Caco-2 (cell line): ENCODE measurements at regions not wholly inside any gene's neighbourhood (a gene's known extent, or its start where the extent isn't known, plus 50 kb on each side); places are given as distances from the start of the nearest gene placed in this dataset.

Source experiments
- BruUV-seq: library from RNA; stranded (reverse); fragments of 400-500 nt; replicated peaks from 2 replicates; lab custom pipeline; 2021; lab: Mats Ljungman, UMichigan
- CTCF ChIA-PET: fragments of 300-600 bp; sonication (Branson Sonifier 250); formaldehyde crosslinking; loops from one replicate; lab custom pipeline; 2022; ENCODE audit warnings: antibody characterized with exemption; lab: Charles Lee
- POLR2A ChIA-PET: fragments of 300-600 bp; sonication (Branson Sonifier 250); formaldehyde crosslinking; loops from one replicate; lab custom pipeline; 2022; ENCODE audit warnings: antibody characterized with exemption; lab: Charles Lee
- DNase-seq, 2 experiments: peaks; one replicate each; pipeline versions ENCODE4 v3.0.0 to v3.0.0-alpha.2; 2020 to 2022
- H3K27me3 ChIP-seq: replicated peaks from 2 replicates; pipeline ENCODE4 v1.6.0; 2011; ENCODE audit warnings: low read length; ENCODE audit not compliant: control insufficient read depth, insufficient read depth
- H3K36me3 ChIP-seq: 2 replicates; pipeline ENCODE4 v1.5.1; 2011; ENCODE audit warnings: low read length; ENCODE audit not compliant: control insufficient read depth, insufficient read depth
- H3K4me1 ChIP-seq: fragments of 250-450 bp; sonication (Bioruptor Pico); 2 replicates; pipeline ENCODE4 v1.5.1; 2020; ENCODE audit warnings: mild to moderate bottlenecking
- H3K4me3 ChIP-seq: 2 replicates; pipeline ENCODE4 v1.5.1; 2011; ENCODE audit warnings: low read depth, mild to moderate bottlenecking, control low read depth, low read length
- H3K9me3 ChIP-seq: fragments of 250-450 bp; sonication (Bioruptor Pico); 2 replicates; pipeline ENCODE4 v1.5.1; 2020; ENCODE audit warnings: mild to moderate bottlenecking, moderate library complexity
- H3K27ac Mint-ChIP-seq: one replicate; pipeline ENCODE4 v1.8.0; 2022; ENCODE audit warnings: mixed read lengths; ENCODE audit not compliant: unreplicated experiment
- H3K27me3 Mint-ChIP-seq: one replicate; pipeline ENCODE4 v1.8.0; 2022; ENCODE audit warnings: mixed read lengths; ENCODE audit not compliant: insufficient read depth, unreplicated experiment
- H3K36me3 Mint-ChIP-seq: one replicate; pipeline ENCODE4 v1.8.0; 2022; ENCODE audit warnings: mild to moderate bottlenecking, mixed read lengths; ENCODE audit not compliant: insufficient read depth, unreplicated experiment
- H3K4me1 Mint-ChIP-seq: one replicate; pipeline ENCODE4 v1.8.0; 2022; ENCODE audit warnings: low read depth, mixed read lengths; ENCODE audit not compliant: unreplicated experiment
- H3K4me3 Mint-ChIP-seq: one replicate; pipeline ENCODE4 v1.8.0; 2022; ENCODE audit warnings: mild to moderate bottlenecking, moderate library complexity, mixed read lengths; ENCODE audit not compliant: unreplicated experiment
- H3K9me3 Mint-ChIP-seq: one replicate; pipeline ENCODE4 v1.8.0; 2022; ENCODE audit warnings: mixed read lengths; ENCODE audit not compliant: unreplicated experiment
- CTCF ChIP-seq, 2 experiments: fragments of 200-600 bp in 1 of 2; IDR thresholded peaks; 1 replicate in 1 of 2; 2 replicates in 1 of 2; pipeline versions ENCODE4 v1.5.1 to v1.8.0; 2011 to 2022; ENCODE audit warnings: antibody characterized with exemption in 1 of 2, control low read depth in 1 of 2, inconsistent platforms in 1 of 2, low read depth in 1 of 2, low read length in 1 of 2, mild to moderate bottlenecking in 1 of 2, moderate library complexity in 1 of 2; ENCODE audit not compliant: insufficient read depth in 1 of 2, severe bottlenecking in 1 of 2, unreplicated experiment in 1 of 2
- intact Hi-C: fragments of 100-400 bp; cut with micrococcal nuclease; formaldehyde crosslinking; loops from one replicate; pipeline ENCODE4 v1.10.0; 2022; ENCODE audit not compliant: unreplicated experiment

DNA sequence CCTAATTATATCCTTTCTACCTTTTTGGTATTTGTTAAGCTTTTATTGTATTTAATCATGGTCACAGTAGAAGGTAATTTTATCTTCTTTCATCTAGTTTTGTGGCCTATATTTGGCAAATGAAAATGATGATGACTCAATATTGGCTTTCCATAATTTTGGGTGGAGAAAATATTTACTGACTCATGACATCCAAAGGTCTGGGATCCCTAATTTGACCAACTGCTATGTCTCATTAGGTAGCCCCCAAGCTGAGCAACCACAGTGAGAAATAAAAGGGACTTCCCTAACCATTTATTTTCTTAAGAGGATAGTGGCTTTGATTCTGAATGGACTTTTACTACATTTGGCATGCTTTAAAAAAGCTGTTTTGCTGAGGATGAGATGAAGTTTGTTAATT, 289.5 kb downstream of the RMST start:
- ChIA-PET POLR2A (no interaction called here), CTCF (no interaction called here)
- no peaks in the 10 kb centered on the region for H3K36me3 Mint-ChIP-seq
- no peak overlapping the region for H3K4me3 ChIP-seq
- no peak for TF ChIP-seq CTCF (IDR thresholded peaks at IDR 0.05; ENCODE audit: insufficient read depth in 1 of 2, low read depth in 1 of 2, low read length in 1 of 2, severe bottlenecking in 1 of 2, unreplicated experiment in 1 of 2)
- H3K36me3 ChIP-seq: no peaks in the 10 kb centered on the region
- H3K9me3 Mint-ChIP-seq: no peaks in the 10 kb centered on the region
- H3K4me3 Mint-ChIP-seq: no peak overlapping the region
- H3K27ac Mint-ChIP-seq: no peak overlapping the region
- no peak for DNase-seq
- peaks cover 10% of the 10 kb centered on the region for H3K4me1 ChIP-seq
- intact Hi-C loops: no loop called here
- no peaks in the 10 kb centered on the region for H3K27me3 Mint-ChIP-seq
- H3K4me1 Mint-ChIP-seq: peaks cover 10% of the 10 kb centered on the region
- no TSS peak for BruUV-seq
- no peaks in the 10 kb centered on the region for H3K27me3 ChIP-seq
- H3K9me3 ChIP-seq: no peaks in the 10 kb centered on the region

DNA sequence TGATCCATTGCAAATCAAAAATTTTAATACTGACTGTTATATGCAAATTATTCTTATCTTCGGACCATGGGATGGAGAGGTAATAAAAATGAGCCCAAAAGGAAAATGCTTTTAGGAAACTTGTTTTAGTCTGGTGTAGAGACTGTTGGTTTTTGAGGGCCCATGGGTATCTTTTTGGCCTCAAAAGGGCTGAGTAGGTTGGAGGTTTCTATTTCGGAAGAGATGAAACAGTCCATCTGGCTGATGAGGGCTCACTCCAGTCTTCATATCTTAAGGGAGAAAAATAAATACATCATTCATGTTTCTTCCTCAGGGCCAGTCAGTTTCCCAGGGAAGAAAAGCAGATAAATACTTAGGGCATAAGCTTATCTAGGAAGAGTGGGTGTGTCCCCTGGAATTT, 290.7 kb downstream of the RMST start:
- H3K9me3 ChIP-seq: no peaks in the 10 kb centered on the region
- peaks cover 14% of the 10 kb centered on the region for H3K4me1 ChIP-seq
- POLR2A ChIA-PET: no interaction called here
- Mint-ChIP-seq H3K4me3 (no peak overlapping the region), H3K9me3 (no peaks in the 10 kb centered on the region), H3K27ac (no peak overlapping the region), H3K4me1 (peaks cover 10% of the 10 kb centered on the region), H3K36me3 (no peaks in the 10 kb centered on the region), H3K27me3 (no peaks in the 10 kb centered on the region)
- no peak for TF ChIP-seq CTCF (IDR thresholded peaks at IDR 0.05; ENCODE audit: insufficient read depth in 1 of 2, low read depth in 1 of 2, low read length in 1 of 2, severe bottlenecking in 1 of 2, unreplicated experiment in 1 of 2)
- no peaks in the 10 kb centered on the region for H3K27me3 ChIP-seq
- H3K36me3 ChIP-seq: no peaks in the 10 kb centered on the region
- no peak overlapping the region for H3K4me3 ChIP-seq
- intact Hi-C loops: no loop called here
- no peak for DNase-seq
- CTCF ChIA-PET: no interaction called here
- BruUV-seq: no TSS peak

DNA sequence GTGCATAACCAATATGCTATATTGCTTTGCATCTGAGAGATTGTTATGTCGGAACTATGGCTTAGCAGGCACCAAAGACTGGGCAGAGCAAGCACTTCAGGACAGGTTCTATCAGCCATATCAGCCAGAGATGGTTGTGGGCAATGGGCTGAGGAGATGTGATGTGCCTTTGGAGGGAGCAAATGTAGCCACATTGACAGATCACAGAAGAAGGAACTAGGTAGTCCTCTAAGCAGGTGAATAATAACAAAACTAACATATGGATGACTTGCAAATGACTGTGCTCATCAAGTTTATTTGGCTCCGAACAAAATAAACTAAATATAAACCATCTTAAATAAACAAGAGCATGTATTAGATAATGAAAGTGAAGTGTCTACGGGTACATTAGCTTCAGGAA, 291.7 kb downstream of the RMST start:
- Mint-ChIP-seq H3K27me3 (no peaks in the 10 kb centered on the region), H3K4me1 (peaks cover 10% of the 10 kb centered on the region), H3K9me3 (no peaks in the 10 kb centered on the region), H3K27ac (no peak overlapping the region), H3K4me3 (no peak overlapping the region), H3K36me3 (no peaks in the 10 kb centered on the region)
- no peak for DNase-seq
- ChIA-PET CTCF (no interaction called here), POLR2A (no interaction called here)
- Histone ChIP-seq H3K9me3 (no peaks in the 10 kb centered on the region), H3K4me1 (peaks cover 14% of the 10 kb centered on the region), H3K27me3 (no peaks in the 10 kb centered on the region), H3K36me3 (no peaks in the 10 kb centered on the region), H3K4me3 (no peak overlapping the region)
- BruUV-seq: no TSS peak
- intact Hi-C loops: no loop called here
- TF ChIP-seq CTCF (IDR thresholded peaks at IDR 0.05; ENCODE audit: insufficient read depth in 1 of 2, low read depth in 1 of 2, low read length in 1 of 2, severe bottlenecking in 1 of 2, unreplicated experiment in 1 of 2): no peak
